NOMO-1 treated with DMSO at 0.1 percent for 48 hours (cell line): ENCODE measurements at regions not wholly inside any gene's neighbourhood (a gene's known extent, or its start where the extent isn't known, plus 50 kb on each side); places are given as distances from the start of the nearest gene placed in this dataset.

ENCODE experiments used
- DNase-seq: peaks from one replicate; lab custom pipeline; 2025; ENCODE audit not compliant: unreplicated experiment; lab: John Stamatoyannopoulos, UW

GRCh38 chr14:46788994-46789393, 137.4 kb upstream of the RPL10L start:
- no peak for DNase-seq

- DNase-seq, result no peak
Measured at GRCh38 chr14:46782281-46782680, 130.7 kb upstream of the RPL10L start.

DNA sequence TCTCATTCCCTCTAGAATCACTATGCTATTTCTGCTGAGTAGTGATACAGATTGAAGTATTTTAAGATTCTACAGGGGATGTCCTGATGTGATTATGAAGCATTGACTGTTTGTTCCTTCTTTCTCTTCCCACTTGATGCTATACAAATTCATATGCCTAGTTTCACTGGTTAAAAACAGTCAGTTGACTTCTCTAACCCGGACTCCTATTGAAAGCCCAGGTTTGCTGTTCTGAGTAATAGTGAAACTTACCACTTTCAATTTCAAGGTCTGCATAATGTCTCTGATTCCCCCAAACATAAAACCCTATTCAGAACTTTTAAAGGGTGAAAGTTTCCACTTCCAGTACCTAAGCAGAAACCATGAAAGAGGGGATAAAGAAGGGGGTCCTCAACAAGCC, 117.7 kb upstream of the RPL10L start:
- DNase-seq, result peak; percentile 21

- no peak for DNase-seq
Measured at GRCh38 chr14:46747001-46747652, 95.5 kb upstream of the RPL10L start.

DNA sequence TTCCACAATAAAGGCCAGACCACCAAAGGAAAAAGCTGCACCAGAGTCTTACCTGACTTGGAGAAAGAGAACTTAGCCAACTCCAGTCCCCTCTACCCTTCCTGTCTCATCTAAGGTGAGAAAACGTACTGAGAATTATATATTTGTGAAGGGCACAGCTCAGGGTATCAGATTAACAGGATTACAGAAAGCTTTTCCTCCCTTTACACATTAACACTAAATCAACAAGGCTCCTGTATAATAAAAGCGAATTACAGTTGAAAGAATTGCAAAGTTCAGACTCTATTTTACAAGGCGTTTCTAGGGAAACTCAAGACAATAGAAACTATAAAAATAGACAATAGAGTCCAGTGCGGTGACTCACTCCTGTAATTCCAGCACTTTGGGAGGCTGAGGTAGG, 82.7 kb upstream of the RPL10L start:
- DNase-seq, result no peak

DNA sequence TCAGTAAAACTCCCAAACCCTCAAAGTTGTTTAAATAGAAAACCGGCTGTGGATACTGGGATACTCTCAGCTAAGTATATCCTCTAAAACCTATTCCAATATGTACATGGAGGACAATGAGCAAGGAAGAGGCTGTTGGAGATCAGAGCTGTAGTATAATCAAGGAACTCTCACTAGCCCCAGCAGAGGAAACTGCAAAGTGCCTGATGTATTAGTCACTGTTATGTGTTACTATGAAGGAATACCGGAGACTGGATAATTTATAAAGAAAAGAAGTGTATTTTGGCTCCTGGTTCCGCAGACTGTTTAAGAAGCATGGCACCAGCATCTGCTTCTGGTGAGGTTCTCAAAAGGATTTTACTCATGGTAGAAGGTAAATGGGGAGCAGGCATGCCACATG, 65.6 kb upstream of the RPL10L start:
- no peak for DNase-seq
